HepG2 (cell line): ENCODE measurements at regions not wholly inside any gene's neighbourhood (a gene's known extent, or its start where the extent isn't known, plus 50 kb on each side); places are given as distances from the start of the nearest gene placed in this dataset.

Source experiments
- ATAC-seq: fragments of 200-7000 bp; cut with Tn5 transposase; 3 replicates; pipeline ENCODE4 v1.9.1; 2020; ENCODE audit warnings: mild to moderate bottlenecking, moderate library complexity
- BruUV-seq: library from RNA; stranded (reverse); fragments of 400-500 nt; replicated peaks from 2 replicates; lab custom pipeline; 2021; lab: Mats Ljungman, UMichigan
- CTCF ChIA-PET: fragments of 300-600 bp; formaldehyde crosslinking; extraction: SDS; loops from one replicate; lab custom pipeline; 2021; ENCODE audit warnings: low total read pairs, inconsistent platforms, low intra/inter-chr PET ratio; lab: Yijun Ruan, JAX
- POLR2A ChIA-PET: fragments of 350-600 bp; sonication (Branson Sonifier 250); formaldehyde crosslinking; loops from one replicate; lab custom pipeline; 2020; ENCODE audit warnings: antibody characterized with exemption, inconsistent platforms; lab: Yijun Ruan, JAX
- DNase-seq: peaks from one replicate; pipeline ENCODE4 v3.0.0-alpha.2; 2015; ENCODE audit warnings: low spot score
- FAIRE-seq: peaks from 3 replicates; lab custom pipeline; 2011; peaks lifted over from hg19 to GRCh38; lab: Jason Lieb, UNC
- H2AFZ ChIP-seq: one replicate; pipeline ENCODE4 v1.6.1; 2011; ENCODE audit warnings: low read length, inconsistent platforms
- H3K27ac ChIP-seq: fragments of 300-600 bp; 3 replicates; pipeline ENCODE4 v1.8.0; 2011; ENCODE audit warnings: mixed run types, mild to moderate bottlenecking, mixed read lengths, low read length, inconsistent platforms; ENCODE audit not compliant: insufficient read depth; ENCODE audit errors: extremely low read length
- H3K27me3 ChIP-seq, 2 experiments: fragments of 200-600 bp in 1 of 2; 2 replicates in 1 of 2; 3 replicates in 1 of 2; pipeline versions ENCODE4 v1.6.0 to v1.8.0; 2011; ENCODE audit warnings: low read length in 2 of 2, mild to moderate bottlenecking in 2 of 2, moderate library complexity in 2 of 2, inconsistent platforms in 1 of 2; ENCODE audit not compliant: insufficient read depth in 2 of 2, control insufficient read depth in 1 of 2
- H3K36me3 ChIP-seq, 2 experiments: fragments of 200-600 bp in 1 of 2; replicated peaks in 1 of 2; 2 replicates in 1 of 2; 3 replicates in 1 of 2; pipeline versions ENCODE4 v1.5.1 to v1.8.0; 2011; ENCODE audit warnings: low read length in 2 of 2, inconsistent platforms in 1 of 2; ENCODE audit not compliant: insufficient read depth in 2 of 2, control insufficient read depth in 1 of 2
- H3K4me1 ChIP-seq: 2 replicates; pipeline ENCODE4 v1.5.1; 2012; ENCODE audit warnings: low read length, inconsistent platforms; ENCODE audit not compliant: insufficient read depth
- H3K4me2 ChIP-seq: 2 replicates; pipeline ENCODE4 v1.6.0; 2011; ENCODE audit warnings: low read depth, low read length, inconsistent platforms
- H3K4me3 ChIP-seq, 3 experiments: fragments of 200-600 bp in 1 of 3; sonication (generic), shearing (Covaris generic) in 1 of 3; replicated peaks in 1 of 3; 2 replicates each; pipeline ENCODE4 v1.5.1; 2011 to 2016; ENCODE audit warnings: low read length in 3 of 3, inconsistent platforms in 2 of 3, low read depth in 2 of 3, mild to moderate bottlenecking in 2 of 3, control low read depth in 1 of 3, mixed read lengths in 1 of 3; ENCODE audit not compliant: insufficient read depth in 1 of 3
- H3K79me2 ChIP-seq: one replicate; pipeline ENCODE4 v1.6.1; 2011; ENCODE audit warnings: low read length, inconsistent platforms; ENCODE audit not compliant: insufficient read depth
- H3K9ac ChIP-seq: 2 replicates; pipeline ENCODE4 v1.6.0; 2011; ENCODE audit warnings: mild to moderate bottlenecking, low read depth, low read length, inconsistent platforms; ENCODE audit not compliant: insufficient read depth
- H3K9me3 ChIP-seq: 2 replicates; pipeline ENCODE4 v1.5.1; 2012; ENCODE audit warnings: mild to moderate bottlenecking, low read length
- H4K20me1 ChIP-seq: 2 replicates; pipeline ENCODE4 v1.6.0; 2011; ENCODE audit warnings: inconsistent platforms, mild to moderate bottlenecking, low read length, moderate library complexity; ENCODE audit not compliant: insufficient read depth
- ATRX ChIP-seq: sonication (generic); formaldehyde crosslinking; IDR thresholded peaks from 2 replicates; pipeline ENCODE4 v1.4.0; 2020; ENCODE audit warnings: missing genetic modification reagents, borderline replicate concordance
- DRAP1 ChIP-seq: IDR thresholded peaks from 2 replicates; pipeline ENCODE4 v1.6.1; 2016; ENCODE audit warnings: missing genetic modification reagents, missing compliant biosample characterization
- GLMP ChIP-seq: sonication (generic); formaldehyde crosslinking; IDR thresholded peaks from 2 replicates; pipeline ENCODE4 v1.9.0; 2021; ENCODE audit warnings: missing genetic modification reagents, mild to moderate bottlenecking, borderline replicate concordance
- HMGXB3 ChIP-seq: sonication (generic); formaldehyde crosslinking; IDR thresholded peaks from 2 replicates; pipeline ENCODE4 v1.4.0; 2020; ENCODE audit warnings: missing genetic modification reagents, borderline replicate concordance
- HNF4A ChIP-seq: sonication (generic); formaldehyde crosslinking; IDR thresholded peaks from 2 replicates; pipeline ENCODE4 v1.4.0; 2020; ENCODE audit warnings: missing genetic modification reagents
- KDM4B ChIP-seq: sonication (generic); formaldehyde crosslinking; IDR thresholded peaks from 2 replicates; pipeline ENCODE4 v1.4.0; 2020; ENCODE audit warnings: missing genetic modification reagents
- KDM6A ChIP-seq: IDR thresholded peaks from 2 replicates; pipeline ENCODE4 v1.6.1; 2016; ENCODE audit warnings: low read depth
- MIER3 ChIP-seq: IDR thresholded peaks from 2 replicates; pipeline ENCODE4 v1.6.1; 2016; ENCODE audit warnings: missing compliant biosample characterization, borderline replicate concordance
- RFXAP ChIP-seq: sonication (generic); formaldehyde crosslinking; IDR thresholded peaks from 2 replicates; pipeline ENCODE4 v1.4.0; 2020; ENCODE audit warnings: missing genetic modification reagents, borderline replicate concordance
- SALL1 ChIP-seq: sonication (generic); formaldehyde crosslinking; IDR thresholded peaks from 2 replicates; pipeline ENCODE4 v1.8.0; 2022; ENCODE audit warnings: mild to moderate bottlenecking, missing genetic modification reagents
- SMYD3 ChIP-seq: sonication (generic); formaldehyde crosslinking; IDR thresholded peaks from 2 replicates; pipeline ENCODE4 v1.8.1; 2023; ENCODE audit warnings: mild to moderate bottlenecking, missing genetic modification reagents
- TAF1 ChIP-seq: sonication (generic); formaldehyde crosslinking; IDR thresholded peaks from 2 replicates; pipeline ENCODE4 v1.4.0; 2020; ENCODE audit warnings: missing genetic modification reagents
- ZFY ChIP-seq: sonication (generic); formaldehyde crosslinking; IDR thresholded peaks from 2 replicates; pipeline ENCODE4 v1.4.0; 2020; ENCODE audit warnings: missing genetic modification reagents
- ZNF235 ChIP-seq: sonication (generic); formaldehyde crosslinking; IDR thresholded peaks from 2 replicates; pipeline ENCODE4 v1.8.1; 2023; ENCODE audit warnings: mild to moderate bottlenecking, missing genetic modification reagents, borderline replicate concordance
- ZNF337 ChIP-seq: sonication (generic); formaldehyde crosslinking; IDR thresholded peaks from 2 replicates; pipeline ENCODE4 v1.5.1; 2020; ENCODE audit warnings: missing genetic modification reagents, low read depth, mild to moderate bottlenecking, borderline replicate concordance
- ZNF550 ChIP-seq: sonication (generic); formaldehyde crosslinking; IDR thresholded peaks from 2 replicates; pipeline ENCODE4 v1.4.0; 2020; ENCODE audit warnings: mild to moderate bottlenecking, missing genetic modification reagents, borderline replicate concordance
- ZNF660 ChIP-seq: sonication (generic); formaldehyde crosslinking; IDR thresholded peaks from 2 replicates; pipeline ENCODE4 v1.5.1; 2020; ENCODE audit warnings: mild to moderate bottlenecking, low read depth, missing genetic modification reagents, borderline replicate concordance
- ZSCAN25 ChIP-seq: sonication (generic); formaldehyde crosslinking; IDR thresholded peaks from 2 replicates; pipeline ENCODE4 v1.8.0; 2022; ENCODE audit warnings: mild to moderate bottlenecking, missing genetic modification reagents
- WGBS: methylation state at CpG from one replicate; pipeline ENCODE4 v1.1.6; 2017; ENCODE audit warnings: low lambda C conversion rate; 5-methylcytosine and 5-hydroxymethylcytosine counted together
- in situ Hi-C: cut with HindIII; loops from 2 replicates; pipeline ENCODE4 v1.10.0; 2017; ENCODE audit warnings: low pct_unique_long_range_greater_than_20kb; ENCODE audit not compliant: extremely low pct_ligation_motif_present
- intact Hi-C: fragments of 100-400 bp; cut with micrococcal nuclease; formaldehyde crosslinking; loops from one replicate; pipeline ENCODE4 v1.10.0; 2022; ENCODE audit not compliant: unreplicated experiment

GRCh38 chr4:164538097-164538496, 215.8 kb upstream of the SMIM31 start:
- no peaks in the 10 kb centered on the region for H3K36me3 ChIP-seq
- H3K4me3 ChIP-seq: no peak overlapping the region
- no peak overlapping the region for H3K27ac ChIP-seq

More at GRCh38 chr4:164538097-164538496, 215.8 kb upstream of the SMIM31 start:
- H3K9ac ChIP-seq: no peak overlapping the region
- BruUV-seq: no TSS peak
- H4K20me1 ChIP-seq: no peaks in the 10 kb centered on the region
- DNase-seq: no peak
- ATAC-seq: no peak
- no peak overlapping the region for H3K4me2 ChIP-seq
- H3K9me3 ChIP-seq: peaks cover 25% of the 10 kb centered on the region
- TF ChIP-seq HMGXB3 (CRISPR knock-in tag): no peak
- no peak for TF ChIP-seq HNF4A (CRISPR knock-in tag)
- no peak for TF ChIP-seq ZFY
- TF ChIP-seq TAF1 (CRISPR knock-in tag): no peak
- TF ChIP-seq DRAP1: no peak
- TF ChIP-seq GLMP: no peak
- no peak for TF ChIP-seq MIER3 (CRISPR knock-in tag)
- no peak for TF ChIP-seq ATRX (CRISPR knock-in tag)
- TF ChIP-seq ZNF337: no peak
- TF ChIP-seq ZSCAN25 (CRISPR knock-in tag): no peak
- no peak for TF ChIP-seq KDM6A (CRISPR knock-in tag)
- no peak for TF ChIP-seq SALL1
- no peak for TF ChIP-seq ZNF235 (CRISPR knock-in tag)
- no peak for TF ChIP-seq ZNF660 (CRISPR knock-in tag)
- TF ChIP-seq SMYD3 (CRISPR knock-in tag): no peak
- no peak for TF ChIP-seq RFXAP (CRISPR knock-in tag)
- TF ChIP-seq KDM4B (CRISPR knock-in tag): no peak
- TF ChIP-seq ZNF550: no peak
- CTCF ChIA-PET: no interaction called here
- no peaks in the 10 kb centered on the region for H3K27me3 ChIP-seq
- intact Hi-C loops: no loop called here
- no peaks in the 10 kb centered on the region for H3K79me2 ChIP-seq
- no peak for FAIRE-seq
- in situ Hi-C loops: no loop called here
- no peaks in the 10 kb centered on the region for H3K4me1 ChIP-seq
- H2AFZ ChIP-seq: no peak overlapping the region
- POLR2A ChIA-PET: no interaction called here
- WGBS: 40% methylated on average over 4 of the region's 4 CpGs
